Sigmoid colon (tissue), 6 donors: ENCODE measurements at regions not wholly inside any gene's neighbourhood (a gene's known extent, or its start where the extent isn't known, plus 50 kb on each side); places are given as distances from the start of the nearest gene placed in this dataset.

ENCODE experiments used
- DNase-seq: peaks from one replicate; pipeline ENCODE4 v3.0.0-alpha.2; 2019
- H3K27ac ChIP-seq, 4 donors: fragments of 200-600 bp; sonication (generic); one replicate each; pipeline ENCODE4 v1.5.1; 2016 to 2019; ENCODE audit warnings: mild to moderate bottlenecking in 1 of 4
- H3K27me3 ChIP-seq, 3 donors: fragments of 200-600 bp; sonication (generic); one replicate each; pipeline ENCODE4 v1.5.1; 2019; ENCODE audit warnings: mild to moderate bottlenecking in 1 of 3
- H3K36me3 ChIP-seq, 4 donors: fragments of 200-600 bp; sonication (generic); one replicate each; pipeline ENCODE4 v1.5.1; 2016 to 2019
- H3K4me1 ChIP-seq, 4 donors: fragments of 200-600 bp; sonication (generic); one replicate each; pipeline ENCODE4 v1.5.1; 2017 to 2019
- H3K4me3 ChIP-seq, 4 donors: fragments of 200-600 bp; sonication (generic); one replicate each; pipeline ENCODE4 v1.5.1; 2017 to 2019; ENCODE audit warnings: mild to moderate bottlenecking in 2 of 4, moderate library complexity in 1 of 4
- H3K9me3 ChIP-seq, 4 donors: fragments of 200-600 bp in 3 of 4; sonication (generic) in 3 of 4; one replicate each; pipeline versions ENCODE4 v1.5.1 to v1.6.1; 2013 to 2019
- EP300 ChIP-seq, 4 donors: sonication (generic); formaldehyde crosslinking; IDR thresholded peaks; one replicate each; pipeline ENCODE4 v1.6.1; 2017; ENCODE audit warnings: antibody characterized with exemption in 4 of 4
- POLR2A ChIP-seq, 2 donors: fragments of 450-650 bp; IDR thresholded peaks; one replicate each; pipeline ENCODE4 v1.6.1; 2016; ENCODE audit warnings: antibody characterized with exemption in 2 of 2, mild to moderate bottlenecking in 2 of 2, moderate library complexity in 2 of 2
- POLR2AphosphoS5 ChIP-seq, 4 donors: sonication (generic); formaldehyde crosslinking; IDR thresholded peaks; one replicate each; pipeline ENCODE4 v1.6.1; 2017; ENCODE audit warnings: antibody characterized with exemption in 4 of 4
- WGBS, 2 donors: extraction: QIAGEN DNeasy Blood & Tissue Kit; methylation state at CpG; one replicate each; pipeline ENCODE4 v1.1.7; 2013; 5-methylcytosine and 5-hydroxymethylcytosine counted together
- intact Hi-C: fragments of 100-400 bp; cut with DNase I; formaldehyde crosslinking; loops from one replicate; pipeline ENCODE4 v1.15.1; 2023
- TF ChIP-seq, protein P1 (sequence below), 4 experiments: fragments of 450-650 bp in 3 of 4; fragments of 200-600 bp in 1 of 4; IDR thresholded peaks; one replicate each; pipeline ENCODE4 v1.5.1; 2016 to 2019; ENCODE audit warnings: antibody characterized with exemption in 4 of 4, mild to moderate bottlenecking in 3 of 4, moderate library complexity in 2 of 4
- donor health status: healthy with polysubstance abuse.
- donor health status: healthy.

DNA sequence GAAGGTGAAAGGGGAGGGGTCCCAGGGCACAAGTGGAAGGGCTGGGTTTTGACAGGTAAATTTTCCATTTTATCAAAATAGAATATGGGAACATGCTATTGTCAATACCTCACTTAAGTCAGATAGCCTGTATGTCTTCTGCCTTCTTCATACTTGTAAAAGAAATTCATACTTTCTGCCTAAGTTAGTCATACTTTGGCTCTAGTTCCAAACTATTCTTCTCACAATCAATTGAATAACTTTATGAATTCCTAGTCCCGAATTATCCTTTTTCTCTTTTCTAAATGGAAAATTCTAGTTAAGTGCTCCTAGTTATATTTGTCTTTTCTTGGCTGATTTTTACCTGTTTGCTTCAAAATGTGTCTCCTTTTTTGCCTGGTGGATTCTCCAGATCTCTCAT is 271.4 kb downstream of the CSNK1G3 start:
- H3K4me3 ChIP-seq = no peak overlapping the region
- TF ChIP-seq, protein P1, sequence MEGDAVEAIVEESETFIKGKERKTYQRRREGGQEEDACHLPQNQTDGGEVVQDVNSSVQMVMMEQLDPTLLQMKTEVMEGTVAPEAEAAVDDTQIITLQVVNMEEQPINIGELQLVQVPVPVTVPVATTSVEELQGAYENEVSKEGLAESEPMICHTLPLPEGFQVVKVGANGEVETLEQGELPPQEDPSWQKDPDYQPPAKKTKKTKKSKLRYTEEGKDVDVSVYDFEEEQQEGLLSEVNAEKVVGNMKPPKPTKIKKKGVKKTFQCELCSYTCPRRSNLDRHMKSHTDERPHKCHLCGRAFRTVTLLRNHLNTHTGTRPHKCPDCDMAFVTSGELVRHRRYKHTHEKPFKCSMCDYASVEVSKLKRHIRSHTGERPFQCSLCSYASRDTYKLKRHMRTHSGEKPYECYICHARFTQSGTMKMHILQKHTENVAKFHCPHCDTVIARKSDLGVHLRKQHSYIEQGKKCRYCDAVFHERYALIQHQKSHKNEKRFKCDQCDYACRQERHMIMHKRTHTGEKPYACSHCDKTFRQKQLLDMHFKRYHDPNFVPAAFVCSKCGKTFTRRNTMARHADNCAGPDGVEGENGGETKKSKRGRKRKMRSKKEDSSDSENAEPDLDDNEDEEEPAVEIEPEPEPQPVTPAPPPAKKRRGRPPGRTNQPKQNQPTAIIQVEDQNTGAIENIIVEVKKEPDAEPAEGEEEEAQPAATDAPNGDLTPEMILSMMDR (IDR thresholded peaks at IDR 0.05) = no peak
- TF ChIP-seq POLR2AphosphoS5 (IDR thresholded peaks at IDR 0.05) (no peak), POLR2A (IDR thresholded peaks at IDR 0.05) (no peak), EP300 (IDR thresholded peaks at IDR 0.05) (no peak)
- no peaks in the 10 kb centered on the region for H3K9me3 ChIP-seq
- H3K4me1 ChIP-seq = peaks cover 0 to 41% (median 34%) of the 10 kb centered on the region in 4 donors
- no peaks in the 10 kb centered on the region for H3K27me3 ChIP-seq
- WGBS, 2 donors = 86 to 88% methylated on average over 1 of the region's 1 CpG
- H3K27ac ChIP-seq = no peak overlapping the region
- no peaks in the 10 kb centered on the region for H3K36me3 ChIP-seq
- intact Hi-C loops = no loop called here
- no peak for DNase-seq

DNA sequence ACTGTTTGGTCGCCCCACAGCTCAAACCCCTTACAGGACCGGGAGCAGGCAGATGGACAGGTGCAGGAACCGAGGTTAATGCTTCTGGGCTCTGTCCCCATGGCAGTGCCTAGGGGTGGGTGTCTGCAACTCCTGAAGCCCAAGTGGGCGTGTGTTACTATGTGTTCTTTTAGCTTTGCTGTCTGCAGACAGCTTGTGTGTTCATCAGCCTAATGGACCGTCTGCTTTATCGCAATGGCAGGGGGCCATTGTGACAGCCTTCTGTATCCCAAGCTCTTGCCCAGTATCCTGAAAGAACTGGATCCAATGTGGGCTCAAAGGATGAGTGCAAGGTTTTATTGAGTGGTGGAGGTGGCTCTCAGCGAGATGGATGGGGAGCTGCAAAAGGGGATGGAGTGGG is 266.7 kb downstream of the CSNK1G3 start:
- Histone ChIP-seq H3K27ac (no peak overlapping the region), H3K9me3 (no peaks in the 10 kb centered on the region), H3K27me3 (no peaks in the 10 kb centered on the region), H3K4me3 (no peak overlapping the region), H3K36me3 (no peaks in the 10 kb centered on the region), H3K4me1 (no peaks in the 10 kb centered on the region)
- TF ChIP-seq POLR2AphosphoS5 (IDR thresholded peaks at IDR 0.05) = no peak
- no peak for TF ChIP-seq EP300 (IDR thresholded peaks at IDR 0.05)
- TF ChIP-seq, protein P1 (IDR thresholded peaks at IDR 0.05) = no peak
- no peak for TF ChIP-seq POLR2A (IDR thresholded peaks at IDR 0.05)
- DNase-seq = no peak
- intact Hi-C loops = no loop called here
- WGBS, 2 donors = 88 to 94% methylated on average over 7 of the region's 7 CpGs

DNA sequence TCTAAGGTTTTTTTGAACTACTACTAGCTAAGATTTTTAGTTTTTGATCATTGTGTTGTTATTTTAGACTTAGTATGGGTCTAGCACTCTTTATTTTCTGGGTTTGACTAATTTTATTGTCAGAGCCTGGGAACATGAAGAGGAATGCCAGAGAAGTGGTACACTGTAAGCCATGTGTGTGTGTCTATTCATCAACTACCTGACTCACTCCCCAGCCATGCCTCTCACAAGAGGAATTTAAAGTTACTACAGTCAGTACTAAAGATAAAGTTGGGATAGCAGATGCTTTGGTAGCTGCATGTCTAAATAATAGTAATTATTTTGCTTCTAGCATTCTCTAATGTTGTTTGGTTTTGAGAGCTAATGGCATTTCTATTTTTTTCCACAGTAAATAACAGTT is 264.8 kb downstream of the CSNK1G3 start:
- no peak for DNase-seq
- TF ChIP-seq, protein P1 (IDR thresholded peaks at IDR 0.05) = no peak
- TF ChIP-seq POLR2AphosphoS5 (IDR thresholded peaks at IDR 0.05) = no peak
- TF ChIP-seq EP300 (IDR thresholded peaks at IDR 0.05) = no peak
- TF ChIP-seq POLR2A (IDR thresholded peaks at IDR 0.05) = no peak
- Histone ChIP-seq H3K36me3 (no peaks in the 10 kb centered on the region), H3K27ac (no peak overlapping the region), H3K9me3 (peaks cover 0 to 1% (median 0%) of the 10 kb centered on the region in 4 donors), H3K27me3 (no peaks in the 10 kb centered on the region), H3K4me1 (no peaks in the 10 kb centered on the region), H3K4me3 (no peak overlapping the region)
- intact Hi-C loops = no loop called here

DNA sequence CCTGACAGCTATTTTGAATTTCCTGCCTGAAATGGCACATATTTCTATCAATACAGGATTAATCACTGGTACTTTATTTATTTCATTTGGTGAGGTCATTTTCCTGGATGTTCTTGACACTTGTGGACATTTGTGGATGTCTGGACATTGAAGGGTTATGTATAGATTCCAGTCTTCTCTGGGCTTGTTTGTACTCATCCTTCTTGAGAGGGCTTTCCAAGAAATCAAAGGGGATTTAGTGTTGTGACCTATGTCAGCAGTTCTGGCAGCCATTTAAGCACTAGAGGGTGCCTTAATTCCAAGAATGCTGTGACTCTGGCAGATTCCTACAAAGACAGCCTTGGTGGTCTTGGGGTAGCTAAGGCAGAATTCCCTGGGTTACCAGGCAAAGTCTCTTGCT is 259.7 kb downstream of the CSNK1G3 start:
- Histone ChIP-seq H3K4me1 (no peaks in the 10 kb centered on the region), H3K36me3 (no peaks in the 10 kb centered on the region), H3K9me3 (peaks cover 0 to 5% (median 2%) of the 10 kb centered on the region in 4 donors), H3K27me3 (no peaks in the 10 kb centered on the region), H3K27ac (no peak overlapping the region), H3K4me3 (no peak overlapping the region)
- DNase-seq = no peak
- intact Hi-C loops = no loop called here
- TF ChIP-seq, protein P1 (IDR thresholded peaks at IDR 0.05) = no peak
- no peak for TF ChIP-seq EP300 (IDR thresholded peaks at IDR 0.05)

DNA sequence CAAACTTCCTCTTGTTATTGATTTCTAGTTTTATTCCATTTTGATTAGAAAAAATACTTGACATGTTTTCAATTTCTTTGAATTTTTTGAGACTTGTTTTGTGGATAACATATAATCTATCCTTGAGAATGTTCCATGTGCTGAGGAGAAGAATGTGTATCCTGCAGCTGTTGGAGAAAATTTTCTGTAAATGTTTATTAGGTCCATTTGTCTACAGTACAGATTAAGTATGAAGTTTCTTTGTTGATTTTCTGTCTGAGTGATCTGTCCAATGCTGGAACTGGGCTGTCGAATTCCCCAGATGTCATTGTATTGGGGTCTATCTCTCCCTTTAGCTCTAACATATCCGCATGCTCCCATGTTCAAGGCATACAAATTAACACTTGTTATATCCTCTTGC is 251.2 kb downstream of the CSNK1G3 start:
- TF ChIP-seq POLR2AphosphoS5 (IDR thresholded peaks at IDR 0.05) = no peak
- TF ChIP-seq POLR2A (IDR thresholded peaks at IDR 0.05) = no peak
- TF ChIP-seq, protein P1 (IDR thresholded peaks at IDR 0.05) = no peak
- no peak for TF ChIP-seq EP300 (IDR thresholded peaks at IDR 0.05)
- no peak overlapping the region for H3K27ac ChIP-seq
- no peak for DNase-seq
- no peaks in the 10 kb centered on the region for H3K36me3 ChIP-seq
- 80 to 86% methylated on average over 2 of the region's 2 CpGs for WGBS, 2 donors
- H3K9me3 ChIP-seq = peaks cover 0 to 7% (median 1%) of the 10 kb centered on the region in 4 donors
- intact Hi-C loops = no loop called here
- no peak overlapping the region for H3K4me3 ChIP-seq
- no peaks in the 10 kb centered on the region for H3K27me3 ChIP-seq
- no peaks in the 10 kb centered on the region for H3K4me1 ChIP-seq
